ENCODE measurements at regions not wholly inside any gene's neighbourhood (a gene's known extent, or its start where the extent isn't known, plus 50 kb on each side); places are given as distances from the start of the nearest gene placed in this dataset.

- TF ChIP-seq, protein P1, sequence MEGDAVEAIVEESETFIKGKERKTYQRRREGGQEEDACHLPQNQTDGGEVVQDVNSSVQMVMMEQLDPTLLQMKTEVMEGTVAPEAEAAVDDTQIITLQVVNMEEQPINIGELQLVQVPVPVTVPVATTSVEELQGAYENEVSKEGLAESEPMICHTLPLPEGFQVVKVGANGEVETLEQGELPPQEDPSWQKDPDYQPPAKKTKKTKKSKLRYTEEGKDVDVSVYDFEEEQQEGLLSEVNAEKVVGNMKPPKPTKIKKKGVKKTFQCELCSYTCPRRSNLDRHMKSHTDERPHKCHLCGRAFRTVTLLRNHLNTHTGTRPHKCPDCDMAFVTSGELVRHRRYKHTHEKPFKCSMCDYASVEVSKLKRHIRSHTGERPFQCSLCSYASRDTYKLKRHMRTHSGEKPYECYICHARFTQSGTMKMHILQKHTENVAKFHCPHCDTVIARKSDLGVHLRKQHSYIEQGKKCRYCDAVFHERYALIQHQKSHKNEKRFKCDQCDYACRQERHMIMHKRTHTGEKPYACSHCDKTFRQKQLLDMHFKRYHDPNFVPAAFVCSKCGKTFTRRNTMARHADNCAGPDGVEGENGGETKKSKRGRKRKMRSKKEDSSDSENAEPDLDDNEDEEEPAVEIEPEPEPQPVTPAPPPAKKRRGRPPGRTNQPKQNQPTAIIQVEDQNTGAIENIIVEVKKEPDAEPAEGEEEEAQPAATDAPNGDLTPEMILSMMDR (IDR thresholded peaks at IDR 0.05; ENCODE audit: insufficient read depth, low read length, poor library complexity, severe bottlenecking), result no peak
- no peak for TF ChIP-seq EZH2phosphoT487 (conservative IDR thresholded peaks at IDR 0.05; ENCODE audit: low read length)
Measured at GRCh38 chr12:67535176-67535575, 113.4 kb upstream of the DYRK2 start.
